ENCODE measurements at regions not wholly inside any gene's neighbourhood (a gene's known extent, or its start where the extent isn't known, plus 50 kb on each side); places are given as distances from the start of the nearest gene placed in this dataset.

GRCh38 chr1:69244211-69244610 is 323.5 kb upstream of the LRRC7 start:
- no peak overlapping the region for H3K27ac Mint-ChIP-seq
- H3K4me1 Mint-ChIP-seq (ENCODE audit: low read depth) = no peaks in the 10 kb centered on the region
- H3K9me3 Mint-ChIP-seq = peaks cover 2 to 5% of the 10 kb centered on the region in 2 donors
- H3K36me3 Mint-ChIP-seq (ENCODE audit: insufficient read depth in 2 of 2) = no peaks in the 10 kb centered on the region
- no peak overlapping the region for H3K4me3 Mint-ChIP-seq
- H3K27me3 Mint-ChIP-seq (ENCODE audit: low read depth) = no peaks in the 10 kb centered on the region
- ATAC-seq (replicated peaks in 1 of 2) (no peak), DNase-seq (no peak)

GRCh38 chr1:69246109-69246508 is 321.6 kb upstream of the LRRC7 start:
- ATAC-seq (replicated peaks in 1 of 2) = no peak
- no peak overlapping the region for H3K4me3 Mint-ChIP-seq
- H3K4me1 Mint-ChIP-seq (ENCODE audit: low read depth) = no peaks in the 10 kb centered on the region
- no peaks in the 10 kb centered on the region for H3K36me3 Mint-ChIP-seq (ENCODE audit: insufficient read depth in 2 of 2)
- no peaks in the 10 kb centered on the region for H3K27me3 Mint-ChIP-seq (ENCODE audit: low read depth)
- DNase-seq = no peak
- H3K27ac Mint-ChIP-seq = no peak overlapping the region
- H3K9me3 Mint-ChIP-seq = peaks cover 2 to 9% of the 10 kb centered on the region in 2 donors

GRCh38 chr1:69246710-69247109 is 321.0 kb upstream of the LRRC7 start:
- no peak for ATAC-seq (replicated peaks in 1 of 2)
- H3K9me3 Mint-ChIP-seq = peaks cover 2 to 7% of the 10 kb centered on the region in 2 donors
- no peak overlapping the region for H3K4me3 Mint-ChIP-seq
- DNase-seq = no peak
- no peaks in the 10 kb centered on the region for H3K36me3 Mint-ChIP-seq (ENCODE audit: insufficient read depth in 2 of 2)
- no peak overlapping the region for H3K27ac Mint-ChIP-seq
- no peaks in the 10 kb centered on the region for H3K27me3 Mint-ChIP-seq (ENCODE audit: low read depth)
- no peaks in the 10 kb centered on the region for H3K4me1 Mint-ChIP-seq (ENCODE audit: low read depth)

GRCh38 chr1:69252696-69253095 is 315.0 kb upstream of the LRRC7 start:
- DNase-seq (no peak), ATAC-seq (replicated peaks in 1 of 2) (no peak)
- no peaks in the 10 kb centered on the region for H3K4me1 Mint-ChIP-seq (ENCODE audit: low read depth)
- peaks cover 1 to 11% of the 10 kb centered on the region in 2 donors for H3K9me3 Mint-ChIP-seq
- H3K36me3 Mint-ChIP-seq (ENCODE audit: insufficient read depth in 2 of 2) = no peaks in the 10 kb centered on the region
- no peaks in the 10 kb centered on the region for H3K27me3 Mint-ChIP-seq (ENCODE audit: low read depth)
- no peak overlapping the region for H3K27ac Mint-ChIP-seq
- no peak overlapping the region for H3K4me3 Mint-ChIP-seq

GRCh38 chr1:69256036-69256435 is 311.7 kb upstream of the LRRC7 start:
- H3K27ac Mint-ChIP-seq = no peak overlapping the region
- DNase-seq (no peak), ATAC-seq (replicated peaks in 1 of 2) (no peak)
- H3K9me3 Mint-ChIP-seq = peaks cover 1 to 5% of the 10 kb centered on the region in 2 donors
- H3K27me3 Mint-ChIP-seq (ENCODE audit: low read depth) = no peaks in the 10 kb centered on the region
- H3K36me3 Mint-ChIP-seq (ENCODE audit: insufficient read depth in 2 of 2) = no peaks in the 10 kb centered on the region
- no peaks in the 10 kb centered on the region for H3K4me1 Mint-ChIP-seq (ENCODE audit: low read depth)
- no peak overlapping the region for H3K4me3 Mint-ChIP-seq

- H3K9me3 Mint-ChIP-seq = peaks cover 1 to 2% of the 10 kb centered on the region in 2 donors
- DNase-seq (no peak), ATAC-seq (replicated peaks in 1 of 2) (no peak)
- no peaks in the 10 kb centered on the region for H3K4me1 Mint-ChIP-seq (ENCODE audit: low read depth)
- H3K4me3 Mint-ChIP-seq = no peak overlapping the region
- H3K36me3 Mint-ChIP-seq (ENCODE audit: insufficient read depth in 2 of 2) = no peaks in the 10 kb centered on the region
- H3K27ac Mint-ChIP-seq = no peak overlapping the region
- H3K27me3 Mint-ChIP-seq (ENCODE audit: low read depth) = no peaks in the 10 kb centered on the region
Observed at GRCh38 chr1:69258842-69259241, 308.9 kb upstream of the LRRC7 start.

GRCh38 chr1:69263921-69264391 is 303.8 kb upstream of the LRRC7 start:
- H3K4me1 Mint-ChIP-seq (ENCODE audit: low read depth) = no peaks in the 10 kb centered on the region
- no peak overlapping the region for H3K27ac Mint-ChIP-seq
- peaks cover 0 to 2% of the 10 kb centered on the region in 2 donors for H3K36me3 Mint-ChIP-seq (ENCODE audit: insufficient read depth in 2 of 2)
- ATAC-seq (replicated peaks in 1 of 2) (no peak), DNase-seq (no peak)
- H3K9me3 Mint-ChIP-seq = peaks cover 0 to 9% of the 10 kb centered on the region in 2 donors
- no peaks in the 10 kb centered on the region for H3K27me3 Mint-ChIP-seq (ENCODE audit: low read depth)
- H3K4me3 Mint-ChIP-seq = no peak overlapping the region

GRCh38 chr1:69269491-69269890 is 298.2 kb upstream of the LRRC7 start:
- Mint-ChIP-seq H3K4me3 (no peak overlapping the region), H3K9me3 (peaks cover 2 to 9% of the 10 kb centered on the region in 2 donors), H3K27ac (no peak overlapping the region), H3K27me3 (ENCODE audit: low read depth) (no peaks in the 10 kb centered on the region), H3K4me1 (ENCODE audit: low read depth) (no peaks in the 10 kb centered on the region), H3K36me3 (ENCODE audit: insufficient read depth in 2 of 2) (peaks cover 0 to 2% of the 10 kb centered on the region in 2 donors)
- no peak for DNase-seq
- ATAC-seq (replicated peaks in 1 of 2) = no peak

GRCh38 chr1:69271587-69272125 is 296.1 kb upstream of the LRRC7 start:
- no peak overlapping the region for H3K4me3 Mint-ChIP-seq
- H3K36me3 Mint-ChIP-seq (ENCODE audit: insufficient read depth in 2 of 2) = peaks cover 0 to 2% of the 10 kb centered on the region in 2 donors
- no peak overlapping the region for H3K27ac Mint-ChIP-seq
- peaks cover 2 to 9% of the 10 kb centered on the region in 2 donors for H3K9me3 Mint-ChIP-seq
- no peak for ATAC-seq (replicated peaks in 1 of 2)
- no peaks in the 10 kb centered on the region for H3K4me1 Mint-ChIP-seq (ENCODE audit: low read depth)
- DNase-seq = no peak
- no peaks in the 10 kb centered on the region for H3K27me3 Mint-ChIP-seq (ENCODE audit: low read depth)

GRCh38 chr1:69272684-69273083 is 295.0 kb upstream of the LRRC7 start:
- Mint-ChIP-seq H3K4me3 (no peak overlapping the region), H3K36me3 (ENCODE audit: insufficient read depth in 2 of 2) (no peaks in the 10 kb centered on the region), H3K27ac (no peak overlapping the region), H3K27me3 (ENCODE audit: low read depth) (no peaks in the 10 kb centered on the region), H3K4me1 (ENCODE audit: low read depth) (no peaks in the 10 kb centered on the region), H3K9me3 (peaks cover 2 to 5% of the 10 kb centered on the region in 2 donors)
- ATAC-seq (replicated peaks in 1 of 2) = no peak
- DNase-seq = no peak

- Mint-ChIP-seq H3K27ac (no peak overlapping the region), H3K36me3 (ENCODE audit: insufficient read depth in 2 of 2) (no peaks in the 10 kb centered on the region), H3K9me3 (peaks cover 0 to 1% of the 10 kb centered on the region in 2 donors), H3K4me3 (no peak overlapping the region), H3K4me1 (ENCODE audit: low read depth) (no peaks in the 10 kb centered on the region), H3K27me3 (ENCODE audit: low read depth) (no peaks in the 10 kb centered on the region)
- ATAC-seq (replicated peaks in 1 of 2) (no peak), DNase-seq (no peak)
Observed at GRCh38 chr1:69278923-69279322, 288.8 kb upstream of the LRRC7 start.

GRCh38 chr1:69283516-69283915 is 284.2 kb upstream of the LRRC7 start:
- H3K36me3 Mint-ChIP-seq (ENCODE audit: insufficient read depth in 2 of 2) = no peaks in the 10 kb centered on the region
- H3K4me1 Mint-ChIP-seq (ENCODE audit: low read depth) = no peaks in the 10 kb centered on the region
- ATAC-seq (replicated peaks in 1 of 2) = no peak

GRCh38 chr1:69284508-69284907 is 283.2 kb upstream of the LRRC7 start:
- DNase-seq (no peak), ATAC-seq (replicated peaks in 1 of 2) (no peak)
- Mint-ChIP-seq H3K36me3 (ENCODE audit: insufficient read depth in 2 of 2) (no peaks in the 10 kb centered on the region), H3K4me3 (no peak overlapping the region), H3K27ac (no peak overlapping the region), H3K9me3 (peaks cover 2 to 6% of the 10 kb centered on the region in 2 donors), H3K27me3 (ENCODE audit: low read depth) (no peaks in the 10 kb centered on the region), H3K4me1 (ENCODE audit: low read depth) (no peaks in the 10 kb centered on the region)

More at GRCh38 chr1:69283516-69283915, 284.2 kb upstream of the LRRC7 start:
- no peak for DNase-seq
- Mint-ChIP-seq H3K4me3 (no peak overlapping the region), H3K27me3 (ENCODE audit: low read depth) (no peaks in the 10 kb centered on the region), H3K9me3 (peaks cover 3 to 6% of the 10 kb centered on the region in 2 donors), H3K27ac (no peak overlapping the region)

GRCh38 chr1:69288416-69288815 is 279.3 kb upstream of the LRRC7 start:
- Mint-ChIP-seq H3K9me3 (peaks cover 2 to 8% of the 10 kb centered on the region in 2 donors), H3K27ac (no peak overlapping the region), H3K4me1 (ENCODE audit: low read depth) (no peaks in the 10 kb centered on the region)

More at GRCh38 chr1:69288416-69288815, 279.3 kb upstream of the LRRC7 start:
- Mint-ChIP-seq H3K4me3 (no peak overlapping the region), H3K36me3 (ENCODE audit: insufficient read depth in 2 of 2) (no peaks in the 10 kb centered on the region), H3K27me3 (ENCODE audit: low read depth) (no peaks in the 10 kb centered on the region)
- no peak for ATAC-seq (replicated peaks in 1 of 2)
- no peak for DNase-seq
